Dendritic cell treated with granulocyte-macrophage colony-stimulating factor and Interleukin-4, amounts not matched to agents 40 ng/mL and 50 ng/mL, for 4 days (primary cell): ENCODE measurements at regions not wholly inside any gene's neighbourhood (a gene's known extent, or its start where the extent isn't known, plus 50 kb on each side); places are given as distances from the start of the nearest gene placed in this dataset.

Source experiments
- H3K27ac Mint-ChIP-seq: one replicate; pipeline ENCODE4 v1.8.0; 2022; ENCODE audit warnings: mild to moderate bottlenecking, mixed read lengths
- H3K27me3 Mint-ChIP-seq: one replicate; pipeline ENCODE4 v1.8.0; 2022; ENCODE audit warnings: mild to moderate bottlenecking, mixed read lengths
- H3K36me3 Mint-ChIP-seq: one replicate; pipeline ENCODE4 v1.8.0; 2022; ENCODE audit warnings: low read depth, mixed read lengths
- H3K4me1 Mint-ChIP-seq: one replicate; pipeline ENCODE4 v1.8.0; 2022; ENCODE audit warnings: low read depth, mixed read lengths
- H3K4me3 Mint-ChIP-seq: one replicate; pipeline ENCODE4 v1.8.0; 2022; ENCODE audit warnings: mild to moderate bottlenecking, moderate library complexity, mixed read lengths
- H3K9me3 Mint-ChIP-seq: one replicate; pipeline ENCODE4 v1.8.0; 2022; ENCODE audit warnings: mixed read lengths
- intact Hi-C: fragments of 100-400 bp; cut with micrococcal nuclease; formaldehyde crosslinking; loops from one replicate; pipeline ENCODE4 v1.15.0; 2022

DNA sequence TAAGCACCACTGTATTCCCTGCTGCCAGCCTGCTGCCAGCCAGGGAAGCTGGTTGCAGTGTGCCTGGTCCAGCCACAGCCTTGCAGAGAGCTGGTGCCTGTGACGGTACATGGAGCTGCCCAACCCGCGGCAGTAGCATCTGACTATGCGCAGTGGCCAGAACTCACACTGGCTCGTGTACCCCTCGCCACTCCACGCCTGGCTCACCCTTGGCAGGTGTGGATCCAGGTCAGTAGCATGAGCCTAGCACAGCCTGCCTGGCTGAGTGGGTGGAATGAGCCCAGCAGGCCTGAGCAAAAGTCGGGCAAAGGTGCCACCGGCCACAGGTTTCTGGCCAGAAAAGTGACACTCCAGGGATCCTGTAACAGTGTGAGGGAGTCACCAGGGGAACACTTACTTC lies 361.7 kb upstream of the MAP3K7 start:
- no peaks in the 10 kb centered on the region for H3K9me3 Mint-ChIP-seq
- intact Hi-C loops, result no loop called here
- no peaks in the 10 kb centered on the region for H3K27me3 Mint-ChIP-seq
- H3K36me3 Mint-ChIP-seq, result no peaks in the 10 kb centered on the region
- H3K4me3 Mint-ChIP-seq, result no peak overlapping the region
- H3K27ac Mint-ChIP-seq, result no peak overlapping the region
- no peaks in the 10 kb centered on the region for H3K4me1 Mint-ChIP-seq

GRCh38 chr6:90947184-90948064 lies 360.6 kb upstream of the MAP3K7 start:
- Mint-ChIP-seq H3K4me1 (no peaks in the 10 kb centered on the region), H3K9me3 (no peaks in the 10 kb centered on the region), H3K27ac (no peak overlapping the region), H3K36me3 (no peaks in the 10 kb centered on the region), H3K27me3 (no peaks in the 10 kb centered on the region), H3K4me3 (no peak overlapping the region)
- intact Hi-C loops, result no loop called here

GRCh38 chr6:90941885-90942284 lies 355.0 kb upstream of the MAP3K7 start:
- Mint-ChIP-seq H3K27me3 (no peaks in the 10 kb centered on the region), H3K4me1 (no peaks in the 10 kb centered on the region), H3K36me3 (no peaks in the 10 kb centered on the region), H3K27ac (no peak overlapping the region), H3K9me3 (no peaks in the 10 kb centered on the region), H3K4me3 (no peak overlapping the region)
- intact Hi-C loops, result no loop called here

GRCh38 chr6:90940812-90941481 lies 354.1 kb upstream of the MAP3K7 start:
- intact Hi-C loops, result no loop called here
- H3K9me3 Mint-ChIP-seq, result no peaks in the 10 kb centered on the region
- H3K27me3 Mint-ChIP-seq, result no peaks in the 10 kb centered on the region
- H3K36me3 Mint-ChIP-seq, result no peaks in the 10 kb centered on the region
- H3K4me1 Mint-ChIP-seq, result no peaks in the 10 kb centered on the region
- no peak overlapping the region for H3K27ac Mint-ChIP-seq
- no peak overlapping the region for H3K4me3 Mint-ChIP-seq

- H3K4me3 Mint-ChIP-seq, result no peak overlapping the region
- H3K9me3 Mint-ChIP-seq, result no peaks in the 10 kb centered on the region
- no peak overlapping the region for H3K27ac Mint-ChIP-seq
- no peaks in the 10 kb centered on the region for H3K36me3 Mint-ChIP-seq
- intact Hi-C loops, result no loop called here
- H3K27me3 Mint-ChIP-seq, result no peaks in the 10 kb centered on the region
- no peaks in the 10 kb centered on the region for H3K4me1 Mint-ChIP-seq
These were observed 353.0 kb upstream of the MAP3K7 start for GRCh38 chr6:90939906-90940305.

DNA sequence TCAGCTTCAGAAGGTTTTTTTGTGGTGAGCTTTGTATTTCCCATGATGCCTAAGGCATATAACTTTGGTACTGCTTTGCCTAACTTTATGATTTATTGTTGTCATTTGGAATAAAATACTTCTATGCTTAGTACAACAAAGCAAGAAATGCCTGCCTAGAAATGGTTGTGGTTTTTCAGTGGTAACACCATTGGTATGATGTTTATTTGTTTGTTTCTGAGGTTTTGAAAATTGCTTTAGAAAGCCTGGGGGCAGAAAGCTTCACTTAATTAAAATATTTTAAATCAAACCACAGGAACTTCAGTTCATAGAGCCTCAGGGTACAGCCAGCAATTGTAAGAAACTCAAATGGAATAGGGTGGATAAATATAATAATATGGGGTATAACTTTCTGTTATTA lies 351.2 kb upstream of the MAP3K7 start:
- intact Hi-C loops, result no loop called here
- no peaks in the 10 kb centered on the region for H3K36me3 Mint-ChIP-seq
- no peaks in the 10 kb centered on the region for H3K27me3 Mint-ChIP-seq
- H3K27ac Mint-ChIP-seq, result no peak overlapping the region
- H3K9me3 Mint-ChIP-seq, result no peaks in the 10 kb centered on the region
- no peak overlapping the region for H3K4me3 Mint-ChIP-seq
- H3K4me1 Mint-ChIP-seq, result no peaks in the 10 kb centered on the region

GRCh38 chr6:90936286-90936685 lies 349.4 kb upstream of the MAP3K7 start:
- H3K9me3 Mint-ChIP-seq, result no peaks in the 10 kb centered on the region

GRCh38 chr6:90934966-90935365 lies 348.1 kb upstream of the MAP3K7 start:
- intact Hi-C loops, result no loop called here
- H3K36me3 Mint-ChIP-seq, result no peaks in the 10 kb centered on the region
- no peaks in the 10 kb centered on the region for H3K27me3 Mint-ChIP-seq
- H3K4me1 Mint-ChIP-seq, result no peaks in the 10 kb centered on the region
- H3K9me3 Mint-ChIP-seq, result no peaks in the 10 kb centered on the region
- no peak overlapping the region for H3K27ac Mint-ChIP-seq
- H3K4me3 Mint-ChIP-seq, result no peak overlapping the region

More at GRCh38 chr6:90936286-90936685, 349.4 kb upstream of the MAP3K7 start:
- Mint-ChIP-seq H3K27ac (no peak overlapping the region), H3K4me3 (no peak overlapping the region), H3K4me1 (no peaks in the 10 kb centered on the region), H3K36me3 (no peaks in the 10 kb centered on the region), H3K27me3 (no peaks in the 10 kb centered on the region)
- intact Hi-C loops, result no loop called here

- no peaks in the 10 kb centered on the region for H3K36me3 Mint-ChIP-seq
- intact Hi-C loops, result no loop called here
These were observed 347.2 kb upstream of the MAP3K7 start for GRCh38 chr6:90934081-90934480.

DNA sequence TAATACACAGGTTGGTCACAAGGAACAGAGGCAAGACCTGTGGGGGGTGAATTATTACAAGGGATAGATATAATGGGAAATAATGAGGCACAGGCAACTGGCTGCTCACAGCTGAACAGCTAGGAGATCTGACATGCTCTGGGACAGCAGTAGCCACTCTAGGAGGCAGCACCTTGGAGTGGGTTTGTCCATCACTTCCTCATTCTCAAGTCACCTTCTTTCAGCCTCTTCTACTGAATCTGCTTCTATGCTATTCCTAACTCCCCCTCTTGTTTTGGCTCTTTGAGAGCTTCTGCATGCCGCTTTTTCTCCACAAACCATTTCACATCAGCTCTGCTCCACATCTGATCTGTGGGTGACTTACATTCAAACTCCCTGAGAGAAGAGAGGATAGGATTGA lies 345.5 kb upstream of the MAP3K7 start:
- Mint-ChIP-seq H3K9me3 (no peaks in the 10 kb centered on the region), H3K27me3 (no peaks in the 10 kb centered on the region), H3K4me3 (no peak overlapping the region), H3K4me1 (no peaks in the 10 kb centered on the region), H3K27ac (no peak overlapping the region), H3K36me3 (no peaks in the 10 kb centered on the region)
- intact Hi-C loops, result no loop called here

More at GRCh38 chr6:90934081-90934480, 347.2 kb upstream of the MAP3K7 start:
- H3K9me3 Mint-ChIP-seq, result no peaks in the 10 kb centered on the region
- no peak overlapping the region for H3K27ac Mint-ChIP-seq
- no peaks in the 10 kb centered on the region for H3K27me3 Mint-ChIP-seq
- H3K4me1 Mint-ChIP-seq, result no peaks in the 10 kb centered on the region
- H3K4me3 Mint-ChIP-seq, result no peak overlapping the region

DNA sequence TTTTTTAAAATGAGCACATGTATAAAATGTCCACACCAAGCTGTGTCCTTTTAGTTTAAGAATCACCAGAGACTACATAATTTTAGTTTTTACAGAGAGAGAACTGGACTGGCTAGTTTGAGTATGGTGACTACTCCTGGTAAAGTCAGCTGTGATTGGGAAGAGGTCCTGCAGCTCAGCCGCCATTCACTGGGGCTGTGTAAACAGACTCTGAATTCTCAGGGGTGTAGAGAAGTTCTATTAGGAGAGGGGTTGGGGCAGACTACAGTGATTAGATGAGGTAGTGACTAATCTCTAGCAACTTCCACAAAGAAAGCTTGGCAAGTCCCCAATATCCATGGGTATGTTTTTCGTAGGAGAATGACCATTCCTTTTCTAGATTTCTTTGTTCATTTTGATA lies 341.2 kb upstream of the MAP3K7 start:
- Mint-ChIP-seq H3K27me3 (no peaks in the 10 kb centered on the region), H3K4me3 (no peak overlapping the region), H3K9me3 (no peaks in the 10 kb centered on the region), H3K36me3 (no peaks in the 10 kb centered on the region), H3K4me1 (no peaks in the 10 kb centered on the region), H3K27ac (no peak overlapping the region)
- intact Hi-C loops, result no loop called here

DNA sequence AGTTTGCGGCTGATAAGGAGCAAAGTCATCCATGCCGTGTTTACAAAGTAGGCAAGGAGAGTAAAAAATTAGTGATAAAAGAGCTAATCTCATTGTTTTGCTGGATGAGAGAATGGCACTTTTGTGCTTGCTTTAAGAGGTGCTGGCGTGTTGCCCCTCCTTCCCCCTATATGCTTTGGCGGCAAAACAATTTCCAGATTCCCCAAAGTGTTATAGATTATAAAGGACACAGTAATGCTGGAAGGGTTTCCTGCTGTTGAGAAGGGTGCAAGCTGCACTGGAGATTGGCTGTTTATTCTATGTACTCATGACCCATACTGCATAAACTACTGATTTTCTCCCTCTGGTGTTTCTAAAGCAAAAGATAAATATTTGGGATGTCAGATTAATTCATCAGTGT lies 338.9 kb upstream of the MAP3K7 start:
- Mint-ChIP-seq H3K4me1 (no peaks in the 10 kb centered on the region), H3K27me3 (no peaks in the 10 kb centered on the region), H3K9me3 (no peaks in the 10 kb centered on the region), H3K36me3 (no peaks in the 10 kb centered on the region), H3K4me3 (no peak overlapping the region), H3K27ac (no peak overlapping the region)
- intact Hi-C loops, result no loop called here

- no peaks in the 10 kb centered on the region for H3K9me3 Mint-ChIP-seq
- no peak overlapping the region for H3K27ac Mint-ChIP-seq
- H3K36me3 Mint-ChIP-seq, result no peaks in the 10 kb centered on the region
- intact Hi-C loops, result no loop called here
- no peaks in the 10 kb centered on the region for H3K4me1 Mint-ChIP-seq
- H3K27me3 Mint-ChIP-seq, result no peaks in the 10 kb centered on the region
- no peak overlapping the region for H3K4me3 Mint-ChIP-seq
These were observed 335.5 kb upstream of the MAP3K7 start for GRCh38 chr6:90922325-90922724.

- Mint-ChIP-seq H3K36me3 (no peaks in the 10 kb centered on the region), H3K4me1 (no peaks in the 10 kb centered on the region), H3K27me3 (no peaks in the 10 kb centered on the region), H3K4me3 (no peak overlapping the region), H3K9me3 (peaks cover 20% of the 10 kb centered on the region), H3K27ac (no peak overlapping the region)
- intact Hi-C loops, result no loop called here
These were observed 331.5 kb upstream of the MAP3K7 start for GRCh38 chr6:90918361-90918760.
